ENCODE measurements at regions not wholly inside any gene's neighbourhood (a gene's known extent, or its start where the extent isn't known, plus 50 kb on each side); places are given as distances from the start of the nearest gene placed in this dataset.

- H3K36me3 ChIP-seq = no peaks in the 10 kb centered on the region
- peaks cover 21 to 25% of the 10 kb centered on the region in 2 donors for H3K4me1 ChIP-seq (ENCODE audit: control insufficient read depth in 1 of 2, low read depth in 2 of 2)
- peak overlapping the region; percentile 74 to 92 for H3K27ac ChIP-seq
- TF ChIP-seq CTCF (IDR thresholded peaks at IDR 0.05) = no peak
- no peak overlapping the region for H3K4me3 ChIP-seq
- H3K9me3 ChIP-seq = no peaks in the 10 kb centered on the region
- ATAC-seq (ENCODE audit: insufficient number of reproducible peaks, low FRiP score, low read depth) = no peak
- H3K27me3 ChIP-seq (replicated peaks; ENCODE audit: insufficient read depth) = no peaks in the 10 kb centered on the region
- DNase-seq (ENCODE audit: low spot score) = no peak
These were observed 72.7 kb upstream of the NOX3 start for GRCh38 chr6:155528335-155528734.

- DNase-seq (ENCODE audit: low spot score) (no peak), ATAC-seq (ENCODE audit: insufficient number of reproducible peaks, low FRiP score, low read depth) (no peak)
- no peak overlapping the region for H3K4me3 ChIP-seq
These were observed 71.8 kb upstream of the NOX3 start for GRCh38 chr6:155527443-155527842.

GRCh38 chr6:155523821-155524651 is 68.4 kb upstream of the NOX3 start:
- DNase-seq (ENCODE audit: low spot score) (no peak), ATAC-seq (ENCODE audit: insufficient number of reproducible peaks, low FRiP score, low read depth) (no peak)
- Histone ChIP-seq H3K36me3 (no peaks in the 10 kb centered on the region), H3K4me1 (ENCODE audit: control insufficient read depth in 1 of 2, low read depth in 2 of 2) (peaks cover 6 to 13% of the 10 kb centered on the region in 2 donors), H3K9me3 (no peaks in the 10 kb centered on the region), H3K27me3 (replicated peaks; ENCODE audit: insufficient read depth) (no peaks in the 10 kb centered on the region), H3K27ac (no peak overlapping the region), H3K4me3 (no peak overlapping the region)
- TF ChIP-seq CTCF (IDR thresholded peaks at IDR 0.05) = no peak

More at GRCh38 chr6:155527443-155527842, 71.8 kb upstream of the NOX3 start:
- Histone ChIP-seq H3K9me3 (no peaks in the 10 kb centered on the region), H3K27me3 (replicated peaks; ENCODE audit: insufficient read depth) (no peaks in the 10 kb centered on the region), H3K36me3 (no peaks in the 10 kb centered on the region), H3K4me1 (ENCODE audit: control insufficient read depth in 1 of 2, low read depth in 2 of 2) (peaks cover 21 to 25% of the 10 kb centered on the region in 2 donors), H3K27ac (no peak overlapping the region)
- no peak for TF ChIP-seq CTCF (IDR thresholded peaks at IDR 0.05)

- H3K4me3 ChIP-seq = no peak overlapping the region
- no peaks in the 10 kb centered on the region for H3K9me3 ChIP-seq
- ATAC-seq (ENCODE audit: insufficient number of reproducible peaks, low FRiP score, low read depth) = no peak
- no peaks in the 10 kb centered on the region for H3K36me3 ChIP-seq
- no peak for TF ChIP-seq CTCF (IDR thresholded peaks at IDR 0.05)
- no peak overlapping the region for H3K27ac ChIP-seq
- H3K4me1 ChIP-seq (ENCODE audit: control insufficient read depth in 1 of 2, low read depth in 2 of 2) = no peaks in the 10 kb centered on the region
- H3K27me3 ChIP-seq (replicated peaks; ENCODE audit: insufficient read depth) = no peaks in the 10 kb centered on the region
- DNase-seq (ENCODE audit: low spot score) = no peak
These were observed 66.1 kb upstream of the NOX3 start for GRCh38 chr6:155521719-155522118.

- H3K9me3 ChIP-seq = no peaks in the 10 kb centered on the region
- H3K36me3 ChIP-seq = no peaks in the 10 kb centered on the region
- no peak overlapping the region for H3K4me3 ChIP-seq
- ATAC-seq (ENCODE audit: insufficient number of reproducible peaks, low FRiP score, low read depth) (no peak), DNase-seq (ENCODE audit: low spot score) (no peak)
- no peak for TF ChIP-seq CTCF (IDR thresholded peaks at IDR 0.05)
- H3K27me3 ChIP-seq (replicated peaks; ENCODE audit: insufficient read depth) = no peaks in the 10 kb centered on the region
- no peaks in the 10 kb centered on the region for H3K4me1 ChIP-seq (ENCODE audit: control insufficient read depth in 1 of 2, low read depth in 2 of 2)
- no peak overlapping the region for H3K27ac ChIP-seq
These were observed 64.4 kb upstream of the NOX3 start for GRCh38 chr6:155520078-155520477.

All from thoracic aorta (tissue), 2 donors.